Loucy (cell line): ENCODE measurements at regions not wholly inside any gene's neighbourhood (a gene's known extent, or its start where the extent isn't known, plus 50 kb on each side); places are given as distances from the start of the nearest gene placed in this dataset.

Experiments used
- H2AFZ ChIP-seq: fragments of 200-600 bp; sonication (generic); 2 replicates; pipeline ENCODE4 v1.6.0; 2016; ENCODE audit warnings: antibody characterized with exemption, mild to moderate bottlenecking, low read length, moderate library complexity
- H3F3A ChIP-seq: fragments of 200-600 bp; 2 replicates; pipeline ENCODE4 v1.6.0; 2016; ENCODE audit warnings: antibody characterized with exemption, low read depth, mild to moderate bottlenecking
- H3K27me3 ChIP-seq: fragments of 200-600 bp; sonication (generic); 2 replicates; pipeline ENCODE4 v1.6.1; 2014; ENCODE audit warnings: low read length, mild to moderate bottlenecking; ENCODE audit not compliant: insufficient read depth, poor library complexity, severe bottlenecking
- H3K36me3 ChIP-seq: fragments of 200-600 bp; sonication (generic); 2 replicates; pipeline ENCODE4 v1.6.1; 2016; ENCODE audit warnings: low read length; ENCODE audit not compliant: insufficient read depth
- H3K4me1 ChIP-seq: fragments of 200-600 bp; sonication (generic); 2 replicates; pipeline ENCODE4 v1.5.1; 2014; ENCODE audit warnings: low read length, mild to moderate bottlenecking; ENCODE audit not compliant: insufficient read depth, poor library complexity, severe bottlenecking
- H3K4me2 ChIP-seq: fragments of 200-600 bp; sonication (generic); 2 replicates; pipeline ENCODE4 v1.6.0; 2014; ENCODE audit warnings: antibody characterized with exemption, low read length, low read depth, mild to moderate bottlenecking; ENCODE audit not compliant: poor library complexity, severe bottlenecking
- H3K4me3 ChIP-seq: fragments of 200-600 bp; sonication (generic); 2 replicates; pipeline ENCODE4 v1.5.1; 2014; ENCODE audit warnings: low read length, mild to moderate bottlenecking, mixed read lengths; ENCODE audit not compliant: poor library complexity, severe bottlenecking
- H3K79me2 ChIP-seq: fragments of 200-600 bp; sonication (generic); 2 replicates; pipeline ENCODE4 v1.6.1; 2014; ENCODE audit warnings: low read length; ENCODE audit not compliant: insufficient read depth
- H3K9ac ChIP-seq: fragments of 200-600 bp; sonication (generic); 2 replicates; pipeline ENCODE4 v1.6.0; 2014; ENCODE audit warnings: mild to moderate bottlenecking, low read depth, low read length, moderate library complexity; ENCODE audit not compliant: poor library complexity, severe bottlenecking
- H3K9me2 ChIP-seq: fragments of 200-600 bp; sonication (generic); replicated peaks from 2 replicates; pipeline ENCODE4 v1.6.1; 2016; ENCODE audit warnings: low read depth, low read length, mixed read lengths
- H3K9me3 ChIP-seq: fragments of 200-600 bp; sonication (generic); 2 replicates; pipeline ENCODE4 v1.6.1; 2014; ENCODE audit warnings: mild to moderate bottlenecking, antibody characterized with exemption, low read length, low read depth; ENCODE audit not compliant: insufficient read depth
- H4K20me1 ChIP-seq: fragments of 200-600 bp; sonication (generic); 2 replicates; pipeline ENCODE4 v1.6.0; 2014; ENCODE audit warnings: antibody characterized with exemption, low read length, mild to moderate bottlenecking; ENCODE audit not compliant: insufficient read depth, poor library complexity, severe bottlenecking
- CTCF ChIP-seq: fragments of 200-600 bp; sonication (generic); conservative IDR thresholded peaks from 2 replicates; pipeline ENCODE4 v1.5.1; 2014; ENCODE audit warnings: mild to moderate bottlenecking, antibody characterized with exemption, low read length
- EZH2phosphoT487 ChIP-seq: fragments of 200-600 bp; IDR thresholded peaks from 2 replicates; pipeline ENCODE4 v1.6.1; 2018; ENCODE audit warnings: antibody characterized with exemption, mild to moderate bottlenecking, moderate library complexity, borderline replicate concordance

GRCh38 chr2:41853427-41854191, 194.2 kb upstream of the PKDCC start:
- Histone ChIP-seq H3K4me1 (no peaks in the 10 kb centered on the region), H4K20me1 (no peaks in the 10 kb centered on the region), H3K9me3 (no peaks in the 10 kb centered on the region), H3F3A (no peaks in the 10 kb centered on the region), H3K79me2 (no peaks in the 10 kb centered on the region), H3K9ac (no peak overlapping the region), H3K9me2 (no peaks in the 10 kb centered on the region), H2AFZ (no peak overlapping the region), H3K4me3 (no peak overlapping the region), H3K27me3 (no peaks in the 10 kb centered on the region), H3K4me2 (no peak overlapping the region), H3K36me3 (no peaks in the 10 kb centered on the region)
- TF ChIP-seq CTCF (peak; percentile 79), EZH2phosphoT487 (no peak)

- H3K9me2 ChIP-seq = no peaks in the 10 kb centered on the region
- TF ChIP-seq CTCF = no peak
- TF ChIP-seq EZH2phosphoT487 = no peak
- no peak overlapping the region for H3K9ac ChIP-seq
- no peaks in the 10 kb centered on the region for H4K20me1 ChIP-seq
- H3K79me2 ChIP-seq = no peaks in the 10 kb centered on the region
- no peaks in the 10 kb centered on the region for H3K4me1 ChIP-seq
- H3K4me3 ChIP-seq = no peak overlapping the region
- no peak overlapping the region for H3K4me2 ChIP-seq
- H3K36me3 ChIP-seq = no peaks in the 10 kb centered on the region
- no peaks in the 10 kb centered on the region for H3K9me3 ChIP-seq
- no peaks in the 10 kb centered on the region for H3F3A ChIP-seq
- H3K27me3 ChIP-seq = no peaks in the 10 kb centered on the region
- H2AFZ ChIP-seq = no peak overlapping the region
These were observed 193.6 kb upstream of the PKDCC start for GRCh38 chr2:41854227-41854626.

- Histone ChIP-seq H2AFZ (no peak overlapping the region), H3K4me3 (no peak overlapping the region), H3K9ac (no peak overlapping the region)
These were observed 190.9 kb upstream of the PKDCC start for GRCh38 chr2:41856946-41857345.

More at GRCh38 chr2:41856946-41857345, 190.9 kb upstream of the PKDCC start:
- Histone ChIP-seq H3K79me2 (no peaks in the 10 kb centered on the region), H3K9me2 (no peaks in the 10 kb centered on the region), H3K4me2 (no peak overlapping the region), H4K20me1 (no peaks in the 10 kb centered on the region), H3F3A (no peaks in the 10 kb centered on the region), H3K36me3 (no peaks in the 10 kb centered on the region), H3K9me3 (no peaks in the 10 kb centered on the region), H3K27me3 (no peaks in the 10 kb centered on the region), H3K4me1 (no peaks in the 10 kb centered on the region)
- TF ChIP-seq EZH2phosphoT487 (no peak), CTCF (no peak)
